AG10803 (cell line): ENCODE measurements at regions not wholly inside any gene's neighbourhood (a gene's known extent, or its start where the extent isn't known, plus 50 kb on each side); places are given as distances from the start of the nearest gene placed in this dataset.

Source experiments
- DNase-seq: peaks from one replicate; pipeline ENCODE4 v3.0.0; 2010; ENCODE audit warnings: low read depth
- H3K4me3 ChIP-seq: 2 replicates; pipeline ENCODE4 v1.5.1; 2011; ENCODE audit warnings: mild to moderate bottlenecking, low read length, control low read depth
- CTCF ChIP-seq: conservative IDR thresholded peaks from 2 replicates; pipeline ENCODE4 v1.5.1; 2011; ENCODE audit warnings: mild to moderate bottlenecking, low read length, control low read depth, inconsistent platforms

- DNase-seq, result no peak
- no peak for TF ChIP-seq CTCF
- no peak overlapping the region for H3K4me3 ChIP-seq
These were observed 126.6 kb upstream of the LYZL2 start for GRCh38 chr10:30756151-30756550.

- H3K4me3 ChIP-seq, result no peak overlapping the region
- TF ChIP-seq CTCF, result no peak
- DNase-seq, result peak; percentile 94
These were observed 125.9 kb upstream of the LYZL2 start for GRCh38 chr10:30755441-30755953.

- no peak overlapping the region for H3K4me3 ChIP-seq
- DNase-seq, result no peak
- TF ChIP-seq CTCF, result no peak
These were observed 122.9 kb upstream of the LYZL2 start for GRCh38 chr10:30752481-30752881.

GRCh38 chr10:30751678-30752331 is 122.3 kb upstream of the LYZL2 start:
- peak; percentile 99 for TF ChIP-seq CTCF
- no peak overlapping the region for H3K4me3 ChIP-seq
- DNase-seq, result peak; percentile 93

- peak; percentile 53 for DNase-seq
- no peak overlapping the region for H3K4me3 ChIP-seq
- no peak for TF ChIP-seq CTCF
These were observed 121.6 kb upstream of the LYZL2 start for GRCh38 chr10:30750971-30751677.

GRCh38 chr10:30749385-30749784 is 119.8 kb upstream of the LYZL2 start:
- H3K4me3 ChIP-seq, result no peak overlapping the region

More at GRCh38 chr10:30749385-30749784, 119.8 kb upstream of the LYZL2 start:
- TF ChIP-seq CTCF, result no peak
- peak; percentile 92 for DNase-seq
